GM12892 (cell line): ENCODE measurements at regions not wholly inside any gene's neighbourhood (a gene's known extent, or its start where the extent isn't known, plus 50 kb on each side); places are given as distances from the start of the nearest gene placed in this dataset.

ENCODE experiments used
- DNase-seq: peaks from one replicate; pipeline ENCODE4 v3.0.0; 2011; ENCODE audit not compliant: insufficient read length
- FAIRE-seq: peaks from 2 replicates; lab custom pipeline; 2011; peaks lifted over from hg19 to GRCh38; lab: Jason Lieb, UNC
- POLR2A ChIP-seq: IDR thresholded peaks from 2 replicates; pipeline ENCODE4 v1.6.1; 2011; ENCODE audit warnings: low read depth, low read length, control low read depth
- POLR2AphosphoS5 ChIP-seq: IDR thresholded peaks from 2 replicates; pipeline ENCODE4 v1.6.1; 2011; ENCODE audit warnings: low read depth, low read length, control low read depth
- TAF1 ChIP-seq: IDR thresholded peaks from 2 replicates; pipeline ENCODE4 v1.6.1; 2011; ENCODE audit warnings: low read depth, mild to moderate bottlenecking, control low read depth, low read length, borderline replicate concordance

DNA sequence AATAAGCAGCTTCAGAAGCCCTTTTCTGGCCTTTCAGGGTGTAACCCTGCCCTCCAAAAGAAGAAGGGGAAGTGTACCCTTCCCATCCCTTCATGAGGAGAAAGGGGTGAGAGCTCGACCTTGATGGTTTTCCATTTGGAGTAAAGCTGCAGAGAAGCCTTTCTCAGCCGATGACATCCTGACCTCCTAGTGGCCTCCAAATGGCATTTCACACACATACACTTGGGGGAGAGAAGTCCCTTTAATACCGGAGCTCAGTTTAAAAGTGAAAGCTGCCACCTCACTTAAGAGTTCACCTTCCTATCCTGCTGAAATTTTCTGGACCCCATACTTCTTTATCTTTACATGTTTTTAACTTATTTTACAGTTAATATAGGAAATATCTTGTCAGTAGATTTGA lies 716.7 kb downstream of the DCDC2C start:
- no peak for TF ChIP-seq POLR2A
- TF ChIP-seq TAF1, result no peak
- TF ChIP-seq POLR2AphosphoS5, result no peak
- no peak for DNase-seq
- FAIRE-seq, result no peak

DNA sequence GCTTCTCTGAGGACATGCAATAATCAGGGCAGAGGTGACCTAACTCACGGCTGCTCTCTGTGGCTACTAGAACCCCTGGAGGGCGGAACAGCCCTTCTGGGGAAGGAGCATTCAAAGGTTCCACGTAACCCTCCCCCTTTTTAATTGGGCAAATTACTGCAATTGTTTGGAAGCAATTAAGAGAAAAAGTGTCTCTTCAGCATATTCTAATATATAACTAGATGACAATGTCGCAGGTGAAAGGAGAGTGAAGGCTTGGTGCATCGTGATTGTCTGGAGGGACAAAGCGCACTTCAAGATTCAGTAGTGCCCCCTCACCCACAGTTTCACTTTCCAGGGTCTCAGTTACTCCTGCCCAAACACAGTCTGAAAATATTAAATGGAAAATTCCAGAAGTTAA lies 720.8 kb downstream of the DCDC2C start:
- no peak for TF ChIP-seq POLR2AphosphoS5
- TF ChIP-seq POLR2A, result no peak
- no peak for TF ChIP-seq TAF1
- no peak for FAIRE-seq
- DNase-seq, result no peak

DNA sequence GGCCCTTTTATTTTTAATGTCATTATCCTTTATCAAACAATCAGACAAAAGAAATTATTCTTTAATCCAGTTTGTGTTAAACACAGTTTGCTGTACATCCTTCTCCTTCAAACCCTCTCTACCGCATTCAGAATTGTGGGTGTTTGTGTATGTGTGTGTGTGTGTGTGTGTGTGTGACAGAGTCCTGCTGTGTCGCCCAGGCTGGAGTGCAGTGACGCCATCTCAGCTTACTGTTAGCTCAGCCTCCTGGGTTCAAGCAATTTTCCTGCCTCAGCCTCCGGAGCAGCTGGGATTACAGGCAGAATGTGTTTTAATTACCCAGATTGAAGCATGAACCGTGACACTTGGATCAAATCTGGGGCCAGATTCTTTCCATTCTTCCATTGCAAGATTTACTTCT lies 723.7 kb downstream of the DCDC2C start:
- FAIRE-seq (no peak), DNase-seq (no peak)
- TF ChIP-seq POLR2A, result no peak
- TF ChIP-seq TAF1, result no peak
- no peak for TF ChIP-seq POLR2AphosphoS5

DNA sequence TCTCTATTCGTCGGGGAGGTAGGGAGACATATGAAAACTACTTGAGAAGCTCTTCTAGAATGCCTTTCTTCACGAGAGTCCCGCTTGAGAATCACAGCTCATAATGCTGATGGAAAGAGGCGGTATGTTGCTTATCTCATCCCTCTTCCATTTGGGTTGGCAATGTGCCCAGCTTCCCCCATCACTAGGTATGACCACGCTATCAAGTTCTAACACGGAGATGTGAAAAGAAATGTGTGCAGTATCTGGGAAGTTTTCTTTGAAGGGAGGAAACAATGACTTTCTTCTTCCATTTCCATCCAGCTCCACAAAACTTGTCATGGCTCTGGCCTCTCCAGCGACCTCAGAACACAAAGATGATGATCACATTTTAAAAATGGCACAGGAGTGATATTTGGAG lies 742.4 kb downstream of the DCDC2C start:
- FAIRE-seq (no peak), DNase-seq (no peak)
- TF ChIP-seq TAF1, result no peak
- no peak for TF ChIP-seq POLR2AphosphoS5
- no peak for TF ChIP-seq POLR2A

DNA sequence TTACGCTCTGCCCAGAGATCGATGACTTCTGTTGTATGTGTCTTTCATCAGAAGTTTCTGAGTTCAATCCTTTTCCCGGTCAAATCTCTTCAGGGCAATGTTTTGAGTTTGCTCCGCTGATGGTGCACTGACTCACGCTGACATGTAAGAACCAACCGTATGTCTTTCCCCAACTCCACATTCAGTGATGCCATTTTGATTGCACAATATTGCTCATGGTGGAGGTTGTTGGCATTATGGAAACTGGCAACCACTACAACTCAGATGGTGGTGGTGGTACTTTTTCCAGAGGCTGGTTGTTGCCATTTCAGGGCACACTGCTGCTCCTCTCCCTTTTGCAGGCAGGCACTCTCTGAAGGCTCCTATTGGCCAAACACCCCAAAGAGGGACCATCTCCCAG lies 751.5 kb downstream of the DCDC2C start:
- FAIRE-seq (no peak), DNase-seq (no peak)
- TF ChIP-seq TAF1 (no peak), POLR2A (no peak), POLR2AphosphoS5 (no peak)

DNA sequence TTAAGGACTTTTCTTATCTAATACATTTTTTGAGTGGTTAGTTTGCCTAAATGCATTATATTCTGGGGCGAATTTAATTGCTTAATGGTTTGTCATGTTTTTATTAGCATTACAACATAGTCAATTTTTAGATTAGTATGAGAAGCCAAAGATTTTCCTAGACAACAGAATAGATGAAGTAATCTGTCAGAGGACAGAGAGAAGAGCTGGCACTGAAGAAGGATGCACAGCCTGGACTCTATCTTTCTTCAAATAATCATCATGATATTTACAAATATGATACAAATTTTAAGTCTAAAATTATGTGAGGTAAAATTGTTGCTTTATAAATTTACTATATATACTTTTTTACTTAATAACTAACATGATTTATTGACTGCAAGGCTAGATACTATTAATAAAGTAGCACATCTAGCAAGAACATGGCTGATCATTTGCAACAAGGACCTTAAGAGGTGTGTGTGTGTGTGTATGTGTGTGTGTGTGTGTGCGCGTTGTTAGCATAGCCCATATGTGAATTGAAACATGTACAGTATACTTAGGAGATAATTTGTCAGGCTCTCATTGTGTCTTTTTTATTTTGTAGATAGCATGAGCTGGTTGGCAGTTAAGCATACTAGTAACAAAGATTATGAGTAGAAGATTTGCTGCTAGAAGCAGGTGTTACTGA lies 752.2 kb downstream of the DCDC2C start:
- no peak for DNase-seq
- FAIRE-seq, result no peak
- TF ChIP-seq TAF1 (no peak), POLR2A (no peak), POLR2AphosphoS5 (no peak)

DNA sequence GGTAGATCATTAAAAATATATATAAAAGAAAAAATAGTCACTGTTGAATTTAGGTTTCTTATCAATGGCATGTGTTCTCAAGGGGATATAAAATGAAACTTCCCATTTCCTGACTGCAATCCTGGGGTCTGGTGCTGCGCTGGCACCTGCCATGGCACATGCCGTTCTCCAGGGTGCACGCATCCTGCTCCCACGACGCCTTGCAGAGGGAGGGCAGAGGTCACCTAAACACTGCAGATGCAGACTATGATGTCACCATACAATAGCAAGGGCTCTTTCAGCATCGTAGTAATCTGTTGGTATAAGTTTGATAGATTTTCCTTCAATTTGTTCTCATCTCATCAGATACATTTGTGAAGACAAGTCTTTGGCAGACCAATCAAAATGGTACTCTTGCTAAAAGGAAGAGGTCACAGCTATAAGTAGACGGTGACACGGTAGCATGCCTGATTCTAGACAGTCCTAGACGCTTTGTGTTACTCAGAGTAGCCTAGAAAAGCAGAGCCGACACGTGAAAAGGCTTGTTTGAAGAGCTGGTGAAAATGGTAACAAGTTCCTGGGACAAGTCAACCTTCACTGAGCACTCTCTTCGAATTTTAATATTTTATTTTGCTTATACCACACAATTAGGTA lies 761.4 kb downstream of the DCDC2C start:
- DNase-seq, result no peak
- FAIRE-seq, result no peak
- TF ChIP-seq POLR2A (no peak), TAF1 (no peak), POLR2AphosphoS5 (no peak)

DNA sequence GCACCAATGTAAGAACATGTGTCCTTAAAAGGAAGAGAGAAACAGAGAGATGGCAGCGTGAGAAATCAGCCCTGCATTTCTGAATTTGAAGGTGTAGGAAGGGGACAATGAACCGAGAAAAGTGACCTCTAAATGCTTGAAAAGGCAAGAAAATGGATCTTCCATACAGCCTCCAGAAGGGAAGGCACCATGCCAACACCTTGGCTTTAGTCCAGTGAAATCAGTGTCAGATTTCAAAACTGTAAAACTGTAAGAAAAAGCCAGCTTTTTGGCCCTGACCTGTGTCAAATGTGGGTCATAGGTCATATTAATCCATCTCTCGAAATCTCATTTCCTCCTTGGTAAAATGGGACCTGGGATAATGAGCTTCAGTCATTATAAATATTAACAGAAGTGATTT lies 762.3 kb downstream of the DCDC2C start:
- DNase-seq, result no peak
- FAIRE-seq, result no peak
- TF ChIP-seq POLR2AphosphoS5, result no peak
- no peak for TF ChIP-seq TAF1
- TF ChIP-seq POLR2A, result no peak

DNA sequence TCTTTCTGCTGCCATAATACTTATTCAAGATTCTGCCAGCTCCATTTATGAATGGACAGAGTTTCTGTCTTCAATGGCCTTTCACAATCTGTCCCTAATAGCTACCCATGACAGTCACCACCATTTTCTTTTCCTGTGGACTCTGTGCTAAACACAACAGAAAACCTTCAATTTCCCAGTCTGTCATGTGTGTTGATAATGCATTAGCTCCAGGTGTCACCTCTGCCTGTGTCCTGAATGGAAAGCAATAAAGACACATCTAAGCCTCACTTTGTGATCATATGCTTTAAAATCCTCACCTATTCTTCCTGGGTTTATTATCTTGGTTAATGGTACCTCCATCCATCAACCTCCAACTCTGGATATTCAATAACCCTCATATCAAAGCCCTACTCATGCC lies 772.2 kb downstream of the DCDC2C start:
- TF ChIP-seq TAF1 (no peak), POLR2AphosphoS5 (no peak), POLR2A (no peak)
- FAIRE-seq, result no peak
- no peak for DNase-seq

DNA sequence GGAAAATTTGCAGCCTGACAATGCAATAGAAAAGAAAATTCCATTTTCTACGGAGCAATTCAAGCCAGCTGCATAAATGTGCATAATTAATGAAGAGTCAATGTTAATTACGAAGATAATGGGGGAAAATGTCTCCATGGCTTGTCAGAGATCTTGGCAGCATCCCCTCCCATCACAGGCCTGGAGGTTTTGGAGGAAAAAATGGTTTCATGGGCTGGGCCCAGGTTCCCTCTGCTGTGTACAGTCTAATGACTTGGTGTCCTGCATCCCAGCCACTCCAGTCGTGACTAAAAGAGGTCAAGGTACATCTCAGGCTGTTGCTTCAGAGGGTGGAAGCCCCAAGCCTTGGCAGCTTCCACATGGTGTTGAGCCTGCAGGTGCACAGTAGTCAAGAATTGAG lies 779.7 kb downstream of the DCDC2C start:
- no peak for DNase-seq
- TF ChIP-seq POLR2A (no peak), TAF1 (no peak), POLR2AphosphoS5 (no peak)
- no peak for FAIRE-seq

DNA sequence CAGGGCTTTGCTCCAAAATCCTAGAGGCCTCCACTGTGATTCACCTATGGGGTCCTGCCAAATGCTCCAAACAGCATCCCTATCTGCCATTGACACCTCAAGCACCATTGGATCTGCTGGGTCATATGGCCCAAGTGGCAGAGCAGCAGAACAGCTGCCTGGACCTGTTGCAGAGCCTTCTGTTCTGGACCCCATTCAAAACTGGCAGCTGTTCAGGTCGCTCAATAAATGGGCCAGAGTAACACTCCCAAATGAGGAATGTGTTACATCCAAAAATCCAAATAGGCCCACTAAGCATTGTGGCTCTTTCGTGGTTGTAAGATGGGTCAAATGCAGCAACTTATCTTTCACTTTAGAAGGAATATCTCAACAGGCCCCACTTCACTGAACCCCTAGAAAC lies 783.6 kb downstream of the DCDC2C start:
- DNase-seq (no peak), FAIRE-seq (no peak)
- TF ChIP-seq POLR2A, result no peak

DNA sequence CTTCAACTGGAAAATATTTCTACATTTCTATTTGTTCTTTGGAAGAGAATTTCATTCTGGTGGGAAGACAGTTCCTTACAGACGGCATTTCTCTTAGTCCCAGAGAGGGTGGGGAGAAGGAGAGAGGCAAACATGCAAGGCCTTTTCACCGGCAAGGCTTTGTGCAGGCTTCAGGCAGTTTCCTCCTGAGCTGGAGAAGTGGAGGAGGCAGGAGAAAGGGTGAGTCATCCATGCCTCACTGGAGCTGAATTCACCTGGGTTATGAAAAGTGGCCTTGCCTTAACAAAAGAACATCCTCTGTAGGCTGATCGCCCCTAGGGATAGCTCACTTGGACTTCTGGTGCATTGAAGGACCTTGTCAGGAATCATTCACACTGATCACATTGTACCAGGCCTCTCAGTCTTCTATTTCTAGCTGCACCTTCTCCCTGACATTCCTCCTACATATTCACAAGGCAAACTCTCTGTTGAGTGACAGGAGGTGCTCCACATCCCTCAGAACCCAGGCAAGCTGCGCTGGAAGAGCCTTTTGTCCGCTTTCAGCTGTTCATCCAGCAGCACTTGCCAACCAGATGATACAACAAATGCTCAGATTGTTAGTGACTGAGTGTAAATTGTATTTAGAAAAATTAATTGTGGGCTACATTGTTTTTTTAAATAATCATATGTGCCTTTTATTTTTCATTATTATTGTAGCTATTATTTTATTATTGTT lies 796.1 kb downstream of the DCDC2C start:
- FAIRE-seq (no peak), DNase-seq (no peak)
- no peak for TF ChIP-seq TAF1

DNA sequence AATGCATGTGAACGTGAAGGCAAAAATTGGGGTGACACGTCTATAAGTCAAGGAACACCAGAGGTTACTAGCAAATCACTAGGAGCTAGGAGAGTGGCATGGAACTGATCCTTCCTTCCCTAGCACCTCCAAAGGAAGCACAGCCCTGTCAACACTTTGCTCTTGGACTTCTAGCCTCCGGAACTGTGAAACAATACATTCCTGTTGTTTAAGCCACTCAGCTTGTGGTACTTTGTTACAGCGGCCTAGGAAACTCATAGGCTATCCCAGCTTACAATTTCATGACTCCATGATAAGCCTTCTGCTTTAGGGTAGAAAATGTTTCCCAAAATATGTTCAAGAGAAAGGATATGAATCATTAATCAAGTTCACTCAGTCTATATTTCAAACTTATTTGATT lies 798.1 kb downstream of the DCDC2C start:
- no peak for FAIRE-seq
- no peak for TF ChIP-seq POLR2A
- no peak for DNase-seq
